SK-N-SH (cell line): ENCODE measurements at regions not wholly inside any gene's neighbourhood (a gene's known extent, or its start where the extent isn't known, plus 50 kb on each side); places are given as distances from the start of the nearest gene placed in this dataset.

ENCODE experiments used
- EP300 ChIP-seq, 2 experiments: IDR thresholded peaks; 2 replicates each; pipeline versions ENCODE4 v1.4.0 to v1.6.1; 2012; ENCODE audit warnings: borderline replicate concordance in 1 of 2, low read depth in 1 of 2, low read length in 1 of 2
- EZH2phosphoT487 ChIP-seq: fragments of 200-600 bp; sonication (generic); IDR thresholded peaks from 2 replicates; pipeline ENCODE4 v1.6.1; 2017; ENCODE audit warnings: low read depth, mixed run types, mild to moderate bottlenecking, antibody characterized with exemption, moderate library complexity, borderline replicate concordance
- POLR2AphosphoS5 ChIP-seq: IDR thresholded peaks from 2 replicates; pipeline ENCODE4 v1.6.1; 2012; ENCODE audit warnings: low read depth, low read length
- RAD21 ChIP-seq: IDR thresholded peaks from 2 replicates; pipeline ENCODE4 v1.6.1; 2012; ENCODE audit warnings: mild to moderate bottlenecking, low read length
- SIN3A ChIP-seq: IDR thresholded peaks from 2 replicates; pipeline ENCODE4 v1.6.1; 2012; ENCODE audit warnings: low read depth, mild to moderate bottlenecking, low read length, moderate library complexity, borderline replicate concordance
- SMC3 ChIP-seq: IDR thresholded peaks from 2 replicates; pipeline ENCODE4 v1.6.1; 2012; ENCODE audit warnings: low read depth, low read length, improper control_type of control experiment
- ZBTB33 ChIP-seq: IDR thresholded peaks from 2 replicates; pipeline ENCODE4 v1.4.0; 2012; ENCODE audit warnings: low read depth, borderline replicate concordance
- TF ChIP-seq, protein P1 (sequence below): fragments of 200-600 bp; sonication (generic); IDR thresholded peaks from 2 replicates; pipeline ENCODE4 v1.6.1; 2017; ENCODE audit warnings: antibody characterized with exemption, mild to moderate bottlenecking, moderate library complexity

DNA sequence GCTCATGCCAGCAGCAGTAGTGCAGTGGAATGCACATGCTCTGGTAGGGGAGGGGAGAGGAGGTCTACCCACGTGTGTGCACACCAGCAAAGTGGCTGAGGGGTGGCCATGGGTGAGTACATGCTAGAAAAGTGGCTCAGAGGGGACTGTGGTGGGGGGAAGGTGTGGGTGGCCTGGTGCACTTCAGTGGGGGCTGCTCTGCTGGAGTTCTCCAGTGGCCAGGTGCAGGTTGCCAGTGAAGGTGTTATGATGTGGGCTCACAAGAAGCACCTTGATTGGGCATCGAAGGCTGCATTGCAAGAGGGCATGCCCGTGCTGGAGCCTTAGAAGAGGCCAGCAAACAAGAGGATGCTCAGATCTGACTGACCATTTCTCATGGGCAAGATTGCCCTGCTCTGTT, 613.6 kb upstream of the PHF14 start:
- TF ChIP-seq EP300 (IDR thresholded peaks at IDR 0.05; ENCODE audit: borderline replicate concordance in 1 of 2, low read depth in 1 of 2, low read length in 1 of 2), result no peak
- no peak for TF ChIP-seq RAD21
- TF ChIP-seq, protein P1, sequence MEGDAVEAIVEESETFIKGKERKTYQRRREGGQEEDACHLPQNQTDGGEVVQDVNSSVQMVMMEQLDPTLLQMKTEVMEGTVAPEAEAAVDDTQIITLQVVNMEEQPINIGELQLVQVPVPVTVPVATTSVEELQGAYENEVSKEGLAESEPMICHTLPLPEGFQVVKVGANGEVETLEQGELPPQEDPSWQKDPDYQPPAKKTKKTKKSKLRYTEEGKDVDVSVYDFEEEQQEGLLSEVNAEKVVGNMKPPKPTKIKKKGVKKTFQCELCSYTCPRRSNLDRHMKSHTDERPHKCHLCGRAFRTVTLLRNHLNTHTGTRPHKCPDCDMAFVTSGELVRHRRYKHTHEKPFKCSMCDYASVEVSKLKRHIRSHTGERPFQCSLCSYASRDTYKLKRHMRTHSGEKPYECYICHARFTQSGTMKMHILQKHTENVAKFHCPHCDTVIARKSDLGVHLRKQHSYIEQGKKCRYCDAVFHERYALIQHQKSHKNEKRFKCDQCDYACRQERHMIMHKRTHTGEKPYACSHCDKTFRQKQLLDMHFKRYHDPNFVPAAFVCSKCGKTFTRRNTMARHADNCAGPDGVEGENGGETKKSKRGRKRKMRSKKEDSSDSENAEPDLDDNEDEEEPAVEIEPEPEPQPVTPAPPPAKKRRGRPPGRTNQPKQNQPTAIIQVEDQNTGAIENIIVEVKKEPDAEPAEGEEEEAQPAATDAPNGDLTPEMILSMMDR, result no peak
- TF ChIP-seq POLR2AphosphoS5, result no peak
- TF ChIP-seq SMC3, result no peak
- no peak for TF ChIP-seq ZBTB33
- no peak for TF ChIP-seq EZH2phosphoT487
- no peak for TF ChIP-seq SIN3A
